LNCAP (cell line): ENCODE measurements at regions not wholly inside any gene's neighbourhood (a gene's known extent, or its start where the extent isn't known, plus 50 kb on each side); places are given as distances from the start of the nearest gene placed in this dataset.

Source experiments
- CTCF ChIP-seq: fragments of 450-650 bp; IDR thresholded peaks from 2 replicates; pipeline ENCODE4 v1.5.1; 2017; ENCODE audit warnings: mild to moderate bottlenecking

GRCh38 chr6:84411060-84411629 is 183.7 kb upstream of the CEP162 start:
- no peak for TF ChIP-seq CTCF

- TF ChIP-seq CTCF, result no peak
These were observed 182.5 kb upstream of the CEP162 start for GRCh38 chr6:84409911-84410310.

DNA sequence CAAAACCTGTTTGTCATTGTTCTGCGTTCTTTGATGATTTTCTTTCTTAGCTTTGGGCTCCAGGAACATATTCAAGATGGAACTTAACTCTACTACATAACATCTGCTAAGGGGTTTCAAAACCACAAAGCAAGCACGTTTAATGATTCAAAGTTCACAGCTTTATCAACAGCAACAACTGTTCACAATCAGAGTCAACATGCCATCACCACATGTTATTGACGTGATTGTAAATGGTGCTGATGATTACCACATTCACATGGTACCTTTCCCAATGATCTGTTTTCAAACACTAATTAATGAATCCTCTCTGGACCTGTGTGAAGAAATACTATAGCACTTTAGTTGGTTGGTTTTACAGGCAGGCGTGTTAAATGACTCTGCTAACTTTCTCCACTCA is 180.6 kb upstream of the CEP162 start:
- TF ChIP-seq CTCF, result no peak

DNA sequence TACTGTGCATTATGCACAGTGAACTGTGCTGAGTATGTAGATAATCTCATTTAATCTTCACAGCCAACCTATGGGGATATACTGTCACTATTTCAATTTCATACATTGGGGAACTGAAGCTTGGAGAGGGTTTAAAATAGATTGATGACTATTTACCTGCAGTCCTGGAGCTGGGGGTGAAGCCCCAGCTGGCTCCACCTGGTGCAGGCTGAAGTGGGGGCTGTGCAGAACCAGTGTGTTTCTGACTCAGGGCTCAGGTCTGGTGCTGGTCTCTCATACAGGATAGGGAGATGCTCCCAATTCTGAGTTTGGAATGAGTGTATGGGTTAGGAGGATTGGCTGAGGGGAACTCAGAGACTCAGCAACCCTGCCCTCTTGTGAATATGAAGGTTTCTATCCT is 176.1 kb upstream of the CEP162 start:
- TF ChIP-seq CTCF, result no peak

GRCh38 chr6:84399003-84399402 is 171.6 kb upstream of the CEP162 start:
- TF ChIP-seq CTCF, result no peak

- no peak for TF ChIP-seq CTCF
These were observed 164.8 kb upstream of the CEP162 start for GRCh38 chr6:84392261-84392660.

GRCh38 chr6:84390851-84391250 is 163.4 kb upstream of the CEP162 start:
- TF ChIP-seq CTCF, result no peak

- no peak for TF ChIP-seq CTCF
These were observed 162.9 kb upstream of the CEP162 start for GRCh38 chr6:84390334-84390733.
